KMS-11 (cell line): ENCODE measurements at regions not wholly inside any gene's neighbourhood (a gene's known extent, or its start where the extent isn't known, plus 50 kb on each side); places are given as distances from the start of the nearest gene placed in this dataset.

Source experiments
- H2AFZ ChIP-seq: fragments of 200-600 bp; sonication (generic); 2 replicates; pipeline ENCODE4 v1.6.1; 2016; ENCODE audit warnings: antibody characterized with exemption, mixed run types, low read depth
- H3K27ac ChIP-seq: fragments of 200-600 bp; sonication (generic); 2 replicates; pipeline ENCODE4 v1.6.1; 2016; ENCODE audit warnings: mild to moderate bottlenecking, mixed run types
- H3K27me3 ChIP-seq: fragments of 200-600 bp; sonication (generic); 2 replicates; pipeline ENCODE4 v1.6.1; 2017; ENCODE audit warnings: mild to moderate bottlenecking, low read depth, mixed run types, moderate library complexity; ENCODE audit not compliant: insufficient read depth
- H3K36me3 ChIP-seq: fragments of 200-600 bp; sonication (generic); 2 replicates; pipeline ENCODE4 v1.6.1; 2017; ENCODE audit warnings: mild to moderate bottlenecking, mixed run types; ENCODE audit not compliant: insufficient read depth
- H3K4me1 ChIP-seq: fragments of 200-600 bp; sonication (generic); 2 replicates; pipeline ENCODE4 v1.6.1; 2016; ENCODE audit warnings: mild to moderate bottlenecking, low read depth, mixed run types; ENCODE audit not compliant: poor library complexity, severe bottlenecking
- H3K4me2 ChIP-seq: fragments of 200-600 bp; sonication (generic); 2 replicates; pipeline ENCODE4 v1.7.0; 2016; ENCODE audit warnings: mild to moderate bottlenecking, mixed run types
- H3K4me3 ChIP-seq: fragments of 200-600 bp; sonication (generic); IDR thresholded peaks from 2 replicates; pipeline ENCODE4 v1.6.1; 2017; ENCODE audit warnings: low read depth, low read length, mixed read lengths; ENCODE audit not compliant: insufficient read depth
- H3K79me2 ChIP-seq: fragments of 200-600 bp; sonication (generic); 2 replicates; pipeline ENCODE4 v1.6.1; 2016; ENCODE audit warnings: low read depth, mixed run types; ENCODE audit not compliant: insufficient read depth
- H3K9ac ChIP-seq: fragments of 200-600 bp; sonication (generic); 2 replicates; pipeline ENCODE4 v1.6.1; 2016; ENCODE audit warnings: mild to moderate bottlenecking, mixed run types
- H4K20me1 ChIP-seq: fragments of 200-600 bp; sonication (generic); 2 replicates; pipeline ENCODE4 v1.6.1; 2016; ENCODE audit warnings: mild to moderate bottlenecking, mixed run types; ENCODE audit not compliant: insufficient read depth
- TF ChIP-seq, protein P1 (sequence below): fragments of 200-600 bp; sonication (generic); conservative IDR thresholded peaks from 2 replicates; pipeline ENCODE4 v1.6.1; 2017; ENCODE audit warnings: low read depth, mild to moderate bottlenecking, antibody characterized with exemption, low read length, moderate library complexity, mixed read lengths

DNA sequence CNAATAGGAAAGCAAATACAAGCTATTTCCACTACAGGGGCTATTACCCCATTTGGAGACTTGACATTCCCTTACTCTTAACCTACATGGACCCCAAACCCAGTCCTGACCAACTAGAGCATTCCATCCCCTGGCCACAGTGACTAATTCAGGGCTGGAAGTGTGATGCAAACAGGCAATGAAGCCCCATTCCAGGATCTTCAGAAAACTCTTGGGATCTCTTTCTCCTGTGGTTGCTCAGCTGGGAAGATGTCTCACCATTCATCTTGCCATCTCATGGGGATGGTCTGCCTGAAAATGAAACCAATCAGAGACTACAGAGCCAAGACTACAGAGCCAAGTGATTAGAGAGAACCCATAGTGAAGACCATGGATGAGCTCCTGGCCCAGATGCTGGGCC, 206.2 kb downstream of the ZNF365 start:
- no peak overlapping the region for H3K4me3 ChIP-seq
- no peak overlapping the region for H3K27ac ChIP-seq
- H3K27me3 ChIP-seq: no peaks in the 10 kb centered on the region

DNA sequence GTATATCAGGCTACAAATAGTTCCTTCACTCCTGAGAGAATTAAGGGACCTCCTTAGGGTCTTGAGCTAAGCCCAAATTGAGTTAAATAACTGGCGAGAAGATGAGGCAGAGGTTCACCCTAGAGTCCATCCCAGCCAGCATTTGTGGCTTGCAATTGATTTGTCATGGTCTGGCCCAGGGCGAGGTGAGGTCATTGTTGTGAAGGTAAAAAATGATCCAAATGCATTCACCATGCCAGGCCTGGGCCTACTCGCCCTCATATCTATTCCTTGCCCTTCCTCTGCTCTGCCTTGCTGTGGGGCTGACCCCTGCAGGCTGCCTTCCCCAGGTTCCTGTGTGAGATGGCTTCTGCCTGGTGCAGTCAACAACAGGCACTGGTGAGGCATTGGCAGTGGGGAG, 207.2 kb downstream of the ZNF365 start:
- no peak overlapping the region for H3K4me2 ChIP-seq

More for the DNA sequence above, 206.2 kb downstream of the ZNF365 start:
- no peaks in the 10 kb centered on the region for H3K36me3 ChIP-seq
- H3K79me2 ChIP-seq: no peaks in the 10 kb centered on the region
- no peak overlapping the region for H2AFZ ChIP-seq
- H3K4me2 ChIP-seq: no peak overlapping the region
- TF ChIP-seq, protein P1, sequence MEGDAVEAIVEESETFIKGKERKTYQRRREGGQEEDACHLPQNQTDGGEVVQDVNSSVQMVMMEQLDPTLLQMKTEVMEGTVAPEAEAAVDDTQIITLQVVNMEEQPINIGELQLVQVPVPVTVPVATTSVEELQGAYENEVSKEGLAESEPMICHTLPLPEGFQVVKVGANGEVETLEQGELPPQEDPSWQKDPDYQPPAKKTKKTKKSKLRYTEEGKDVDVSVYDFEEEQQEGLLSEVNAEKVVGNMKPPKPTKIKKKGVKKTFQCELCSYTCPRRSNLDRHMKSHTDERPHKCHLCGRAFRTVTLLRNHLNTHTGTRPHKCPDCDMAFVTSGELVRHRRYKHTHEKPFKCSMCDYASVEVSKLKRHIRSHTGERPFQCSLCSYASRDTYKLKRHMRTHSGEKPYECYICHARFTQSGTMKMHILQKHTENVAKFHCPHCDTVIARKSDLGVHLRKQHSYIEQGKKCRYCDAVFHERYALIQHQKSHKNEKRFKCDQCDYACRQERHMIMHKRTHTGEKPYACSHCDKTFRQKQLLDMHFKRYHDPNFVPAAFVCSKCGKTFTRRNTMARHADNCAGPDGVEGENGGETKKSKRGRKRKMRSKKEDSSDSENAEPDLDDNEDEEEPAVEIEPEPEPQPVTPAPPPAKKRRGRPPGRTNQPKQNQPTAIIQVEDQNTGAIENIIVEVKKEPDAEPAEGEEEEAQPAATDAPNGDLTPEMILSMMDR: no peak
- H3K9ac ChIP-seq: no peak overlapping the region
- no peaks in the 10 kb centered on the region for H4K20me1 ChIP-seq
- H3K4me1 ChIP-seq: peaks cover 6% of the 10 kb centered on the region

DNA sequence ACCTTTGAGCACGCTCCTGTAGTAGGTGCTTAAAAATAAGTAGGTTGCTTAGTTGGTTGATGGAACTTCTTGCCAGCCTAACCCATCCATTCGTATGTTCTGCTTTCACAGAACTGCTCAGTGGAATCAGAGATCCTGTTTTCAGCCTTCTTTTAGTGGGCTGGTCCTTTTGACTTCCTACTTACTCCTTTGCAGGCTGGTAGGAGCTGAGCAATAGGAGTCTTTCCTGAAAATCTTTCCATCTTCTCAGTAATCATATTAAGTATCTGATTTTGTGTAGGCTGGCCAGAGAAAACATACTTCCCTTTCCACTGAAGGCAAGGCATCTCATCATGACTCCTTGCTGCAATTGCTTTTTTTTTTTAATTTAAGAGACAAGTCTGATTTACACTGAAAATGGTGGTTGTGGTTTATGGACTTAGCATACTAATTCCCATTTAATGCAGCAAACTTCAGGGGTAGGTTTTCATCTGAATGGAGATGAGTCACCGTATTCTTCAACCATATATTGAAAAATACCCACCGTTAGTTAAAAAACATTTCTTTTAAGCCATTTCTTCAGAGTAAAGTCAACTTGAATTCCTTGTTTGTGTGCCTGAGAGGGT, 208.0 kb downstream of the ZNF365 start:
- peaks cover 6% of the 10 kb centered on the region for H3K4me1 ChIP-seq
- H3K4me2 ChIP-seq: no peak overlapping the region
- H3K27me3 ChIP-seq: no peaks in the 10 kb centered on the region
- H3K27ac ChIP-seq: no peak overlapping the region
- no peak overlapping the region for H3K9ac ChIP-seq
- TF ChIP-seq, protein P1: no peak
- H3K79me2 ChIP-seq: no peaks in the 10 kb centered on the region
- no peaks in the 10 kb centered on the region for H4K20me1 ChIP-seq
- H3K36me3 ChIP-seq: no peaks in the 10 kb centered on the region
- no peak overlapping the region for H3K4me3 ChIP-seq
- no peak overlapping the region for H2AFZ ChIP-seq

More for the DNA sequence above, 207.2 kb downstream of the ZNF365 start:
- Histone ChIP-seq H3K36me3 (no peaks in the 10 kb centered on the region), H3K27ac (no peak overlapping the region), H2AFZ (no peak overlapping the region), H4K20me1 (no peaks in the 10 kb centered on the region), H3K79me2 (no peaks in the 10 kb centered on the region), H3K9ac (no peak overlapping the region), H3K4me3 (no peak overlapping the region), H3K27me3 (no peaks in the 10 kb centered on the region), H3K4me1 (peaks cover 6% of the 10 kb centered on the region)
- TF ChIP-seq, protein P1: no peak

DNA sequence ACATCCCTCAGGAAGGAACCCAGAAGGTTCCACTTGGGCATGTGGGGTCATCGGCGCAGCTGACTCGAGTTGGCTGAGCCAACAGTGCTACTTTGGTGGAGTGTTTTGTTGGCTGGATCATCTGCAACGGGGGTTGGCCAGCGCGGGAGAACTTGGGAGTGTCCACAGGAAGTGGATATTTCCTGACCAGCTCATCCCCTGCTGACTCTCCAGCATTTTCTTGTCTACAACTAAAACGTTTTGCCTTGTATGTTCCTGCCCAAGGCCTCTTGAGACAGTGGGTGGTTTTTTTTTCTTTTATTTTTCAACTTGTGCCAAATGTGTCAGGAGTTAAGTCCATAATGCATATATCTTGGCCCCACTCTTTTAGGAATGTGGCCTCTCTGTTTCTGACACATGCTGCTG, 208.6 kb downstream of the ZNF365 start:
- Histone ChIP-seq H3K9ac (no peak overlapping the region), H4K20me1 (no peaks in the 10 kb centered on the region), H3K36me3 (no peaks in the 10 kb centered on the region), H3K27ac (no peak overlapping the region), H3K4me3 (no peak overlapping the region), H3K4me2 (no peak overlapping the region), H3K4me1 (peaks cover 6% of the 10 kb centered on the region), H3K79me2 (no peaks in the 10 kb centered on the region), H3K27me3 (no peaks in the 10 kb centered on the region), H2AFZ (no peak overlapping the region)
- TF ChIP-seq, protein P1: no peak
